SK-N-SH treated with all-trans-retinoic acid at 6 μM for 48 hours (cell line): ENCODE measurements at regions not wholly inside any gene's neighbourhood (a gene's known extent, or its start where the extent isn't known, plus 50 kb on each side); places are given as distances from the start of the nearest gene placed in this dataset.

Source experiments
- ATAC-seq: fragments of 200-7000 bp; cut with Tn5 transposase; 3 replicates; pipeline ENCODE4 v1.9.1; 2020; ENCODE audit warnings: mild to moderate bottlenecking, moderate library complexity
- BACH2 ChIP-seq: fragments of 250-450 bp; sonication (Bioruptor Pico); IDR thresholded peaks from 2 replicates; pipeline ENCODE4 v1.9.0; 2021; ENCODE audit warnings: mild to moderate bottlenecking, borderline replicate concordance
- CSDC2 ChIP-seq: fragments of 250-450 bp; sonication (Bioruptor Pico); IDR thresholded peaks from 2 replicates; pipeline ENCODE4 v1.5.0; 2020; ENCODE audit warnings: mild to moderate bottlenecking, moderate library complexity
- ESRRG ChIP-seq: fragments of 250-450 bp; sonication (Bioruptor Pico); IDR thresholded peaks from 2 replicates; pipeline ENCODE4 v1.6.1; 2021; ENCODE audit warnings: mild to moderate bottlenecking
- GLIS3 ChIP-seq: fragments of 250-450 bp; sonication (Bioruptor Pico); IDR thresholded peaks from 2 replicates; pipeline ENCODE4 v1.5.0; 2020; ENCODE audit warnings: mild to moderate bottlenecking, moderate library complexity
- ISL1 ChIP-seq: fragments of 250-450 bp; sonication (Bioruptor Pico); IDR thresholded peaks from 2 replicates; pipeline ENCODE4 v2.1.2; 2022; ENCODE audit warnings: mild to moderate bottlenecking, moderate library complexity
- OSR1 ChIP-seq: fragments of 250-450 bp; sonication (Bioruptor Pico); IDR thresholded peaks from 2 replicates; pipeline ENCODE4 v1.8.0; 2022; ENCODE audit warnings: moderate library complexity, mild to moderate bottlenecking, inconsistent platforms
- PPARA ChIP-seq: fragments of 250-450 bp; sonication (Bioruptor Pico); IDR thresholded peaks from 2 replicates; pipeline ENCODE4 v1.5.0; 2020; ENCODE audit warnings: mild to moderate bottlenecking, borderline replicate concordance
- RARB ChIP-seq: fragments of 250-450 bp; sonication (Bioruptor Pico); IDR thresholded peaks from 2 replicates; pipeline ENCODE4 v1.8.0; 2021; ENCODE audit warnings: mild to moderate bottlenecking, moderate library complexity
- SNAI2 ChIP-seq: fragments of 250-450 bp; sonication (Bioruptor Pico); IDR thresholded peaks from 2 replicates; pipeline ENCODE4 v1.5.0; 2020; ENCODE audit warnings: mild to moderate bottlenecking, moderate library complexity
- TCF4 ChIP-seq: fragments of 250-450 bp; sonication (Bioruptor Pico); IDR thresholded peaks from 2 replicates; pipeline ENCODE4 v1.8.0; 2021; ENCODE audit warnings: mild to moderate bottlenecking, moderate library complexity, borderline replicate concordance
- TOX ChIP-seq: fragments of 250-450 bp; sonication (Bioruptor Pico); IDR thresholded peaks from 2 replicates; pipeline ENCODE4 v1.8.0; 2021; ENCODE audit warnings: mild to moderate bottlenecking, moderate library complexity, borderline replicate concordance
- ZC3H10 ChIP-seq: fragments of 250-450 bp; sonication (Bioruptor Pico); IDR thresholded peaks from 2 replicates; pipeline ENCODE4 v1.5.1; 2021; ENCODE audit warnings: mild to moderate bottlenecking, moderate library complexity
- ZFP3 ChIP-seq: fragments of 250-450 bp; sonication (Bioruptor Pico); IDR thresholded peaks from 2 replicates; pipeline ENCODE4 v1.5.0; 2020; ENCODE audit warnings: mild to moderate bottlenecking, moderate library complexity
- ZFP30 ChIP-seq: fragments of 450-650 bp; formaldehyde crosslinking; IDR thresholded peaks from 2 replicates; pipeline ENCODE4 v1.5.0; 2022; ENCODE audit warnings: mild to moderate bottlenecking, moderate library complexity
- ZNF565 ChIP-seq: fragments of 450-650 bp; formaldehyde crosslinking; conservative IDR thresholded peaks from 2 replicates; pipeline ENCODE4 v1.5.0; 2020; ENCODE audit warnings: low read depth, mild to moderate bottlenecking, moderate library complexity
- ZNF70 ChIP-seq: fragments of 450-650 bp; formaldehyde crosslinking; IDR thresholded peaks from 2 replicates; pipeline ENCODE4 v1.5.0; 2020; ENCODE audit warnings: mild to moderate bottlenecking, moderate library complexity
- ZNF8 ChIP-seq: fragments of 450-650 bp; formaldehyde crosslinking; IDR thresholded peaks from 2 replicates; pipeline ENCODE4 v1.5.0; 2020; ENCODE audit warnings: mild to moderate bottlenecking, moderate library complexity
- TF ChIP-seq, protein P1 (sequence below): fragments of 250-450 bp; sonication (Bioruptor Pico); IDR thresholded peaks from 2 replicates; pipeline ENCODE4 v1.5.0; 2020; ENCODE audit warnings: mild to moderate bottlenecking, moderate library complexity
- TF ChIP-seq, protein P2 (sequence below): fragments of 250-450 bp; sonication (Bioruptor Pico); IDR thresholded peaks from 2 replicates; pipeline ENCODE4 v1.5.1; 2020; ENCODE audit warnings: low read depth, mild to moderate bottlenecking, moderate library complexity
- TF ChIP-seq, protein P3 (sequence below): fragments of 250-450 bp; sonication (Bioruptor Pico); IDR thresholded peaks from 2 replicates; pipeline ENCODE4 v1.8.0; 2021; ENCODE audit warnings: low read depth, mild to moderate bottlenecking, moderate library complexity, borderline replicate concordance
- TF ChIP-seq, protein P4 (sequence below): fragments of 250-450 bp; sonication (Bioruptor Pico); IDR thresholded peaks from 2 replicates; pipeline ENCODE4 v1.8.0; 2020; ENCODE audit warnings: mild to moderate bottlenecking, moderate library complexity, borderline replicate concordance
- TF ChIP-seq, protein P5 (sequence below): fragments of 250-450 bp; sonication (Bioruptor Pico); IDR thresholded peaks from 2 replicates; pipeline ENCODE4 v1.5.1; 2021; ENCODE audit warnings: mild to moderate bottlenecking, moderate library complexity

DNA sequence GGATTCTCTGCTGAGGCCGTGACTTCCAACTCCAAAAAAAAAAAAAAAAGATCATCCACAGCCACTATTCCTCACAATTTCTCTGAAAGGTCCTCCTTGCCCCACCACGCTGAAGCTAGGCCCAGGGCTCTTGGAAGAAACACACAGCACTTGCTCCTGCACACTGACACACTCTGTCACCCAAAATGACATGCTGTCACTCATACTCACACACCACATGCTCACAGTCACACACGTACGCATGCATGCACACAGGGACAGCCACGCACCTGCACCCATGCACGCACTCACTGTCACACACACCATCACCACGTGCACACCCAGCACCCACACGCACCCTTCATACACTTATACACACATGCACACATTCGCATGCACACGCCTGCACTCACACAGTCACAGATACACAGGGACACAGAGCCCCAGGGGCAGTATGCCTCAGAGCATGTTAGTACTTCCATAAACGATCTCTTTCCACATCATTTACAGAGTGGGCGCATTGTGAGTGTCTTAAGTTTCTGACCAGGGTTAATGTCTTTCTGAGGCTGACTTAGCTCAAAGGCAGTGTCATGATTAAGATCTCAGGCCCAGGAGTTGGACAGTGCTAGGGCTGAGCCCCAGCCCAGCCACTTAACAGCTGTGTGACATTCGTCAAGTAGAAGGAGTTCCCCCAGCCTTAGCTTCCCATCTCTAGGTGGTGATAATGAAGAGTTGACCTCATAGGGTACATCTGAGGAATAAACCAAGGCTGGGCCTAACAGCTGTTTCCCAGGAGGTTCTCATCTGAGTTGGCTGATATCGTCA, 93.4 kb downstream of the GLI2 start:
- no peak for TF ChIP-seq ESRRG
- TF ChIP-seq ZFP30 (CRISPR knock-in tag): no peak
- no peak for TF ChIP-seq OSR1 (CRISPR knock-in tag)
- TF ChIP-seq, protein P1, sequence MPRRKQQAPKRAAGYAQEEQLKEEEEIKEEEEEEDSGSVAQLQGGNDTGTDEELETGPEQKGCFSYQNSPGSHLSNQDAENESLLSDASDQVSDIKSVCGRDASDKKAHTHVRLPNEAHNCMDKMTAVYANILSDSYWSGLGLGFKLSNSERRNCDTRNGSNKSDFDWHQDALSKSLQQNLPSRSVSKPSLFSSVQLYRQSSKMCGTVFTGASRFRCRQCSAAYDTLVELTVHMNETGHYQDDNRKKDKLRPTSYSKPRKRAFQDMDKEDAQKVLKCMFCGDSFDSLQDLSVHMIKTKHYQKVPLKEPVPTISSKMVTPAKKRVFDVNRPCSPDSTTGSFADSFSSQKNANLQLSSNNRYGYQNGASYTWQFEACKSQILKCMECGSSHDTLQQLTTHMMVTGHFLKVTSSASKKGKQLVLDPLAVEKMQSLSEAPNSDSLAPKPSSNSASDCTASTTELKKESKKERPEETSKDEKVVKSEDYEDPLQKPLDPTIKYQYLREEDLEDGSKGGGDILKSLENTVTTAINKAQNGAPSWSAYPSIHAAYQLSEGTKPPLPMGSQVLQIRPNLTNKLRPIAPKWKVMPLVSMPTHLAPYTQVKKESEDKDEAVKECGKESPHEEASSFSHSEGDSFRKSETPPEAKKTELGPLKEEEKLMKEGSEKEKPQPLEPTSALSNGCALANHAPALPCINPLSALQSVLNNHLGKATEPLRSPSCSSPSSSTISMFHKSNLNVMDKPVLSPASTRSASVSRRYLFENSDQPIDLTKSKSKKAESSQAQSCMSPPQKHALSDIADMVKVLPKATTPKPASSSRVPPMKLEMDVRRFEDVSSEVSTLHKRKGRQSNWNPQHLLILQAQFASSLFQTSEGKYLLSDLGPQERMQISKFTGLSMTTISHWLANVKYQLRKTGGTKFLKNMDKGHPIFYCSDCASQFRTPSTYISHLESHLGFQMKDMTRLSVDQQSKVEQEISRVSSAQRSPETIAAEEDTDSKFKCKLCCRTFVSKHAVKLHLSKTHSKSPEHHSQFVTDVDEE (CRISPR knock-in tag): no peak
- TF ChIP-seq GLIS3: no peak
- no peak for TF ChIP-seq CSDC2 (CRISPR knock-in tag)
- no peak for ATAC-seq

DNA sequence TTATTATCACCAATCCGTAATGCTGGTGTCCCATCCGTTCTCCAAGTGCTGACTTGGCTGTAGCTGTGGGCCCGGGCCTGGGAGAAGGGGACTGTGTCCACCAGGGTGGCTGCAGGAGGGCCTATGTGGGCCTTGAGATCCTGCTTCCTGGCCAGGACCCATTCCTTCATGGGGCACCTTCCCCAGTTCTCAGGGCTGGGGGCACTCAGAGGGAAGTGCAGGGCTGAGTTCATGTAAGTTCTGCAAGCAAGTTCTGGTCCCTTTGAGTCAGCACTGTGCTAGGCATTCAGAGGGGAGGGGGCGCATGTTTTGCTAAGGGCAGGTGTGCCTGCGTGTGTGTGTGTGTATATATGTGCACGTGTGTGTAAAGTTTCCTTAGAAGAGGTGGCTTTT, 94.0 kb downstream of the GLI2 start:
- no peak for ATAC-seq
- no peak for TF ChIP-seq ESRRG
- no peak for TF ChIP-seq OSR1 (CRISPR knock-in tag)
- no peak for TF ChIP-seq TOX (CRISPR knock-in tag)
- TF ChIP-seq, all 23 proteins: peak for 0

DNA sequence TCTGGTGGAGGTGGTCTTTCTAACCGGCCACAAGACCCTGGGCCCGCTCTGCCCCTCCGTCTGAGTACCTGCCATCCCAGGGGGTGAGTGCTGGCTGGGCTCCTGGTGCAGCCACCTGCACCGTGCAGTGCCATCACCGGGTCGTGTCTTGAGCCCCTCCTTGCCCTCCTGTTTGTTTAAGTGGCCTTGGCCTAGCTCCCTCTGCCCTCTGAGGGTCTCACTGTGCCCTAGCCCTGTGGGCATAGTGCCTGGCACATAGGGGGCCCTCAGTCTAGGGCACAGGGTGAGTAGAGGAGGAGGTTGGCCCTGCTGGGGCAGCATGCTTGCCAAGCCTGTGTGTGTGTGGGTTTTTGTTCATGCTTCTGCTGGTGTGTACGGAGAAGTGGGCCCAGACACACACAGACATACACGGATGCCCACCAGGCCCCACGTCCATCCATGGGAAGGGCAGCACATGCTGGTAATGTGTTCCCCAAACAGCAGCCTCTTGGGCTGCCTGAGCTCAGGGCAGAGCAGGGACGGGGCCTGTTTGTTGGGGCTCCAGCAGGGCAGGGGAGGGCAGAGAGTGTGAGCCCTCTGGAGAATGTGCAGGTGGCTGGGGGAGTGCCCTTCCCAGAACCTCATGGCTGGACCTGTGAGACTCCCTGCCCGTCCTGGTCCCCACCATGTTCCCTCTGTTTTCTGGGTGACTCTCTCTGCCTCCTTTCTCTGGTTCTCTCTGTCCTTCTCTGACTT, 94.6 kb downstream of the GLI2 start:
- no peak for ATAC-seq
- TF ChIP-seq ZNF565 (CRISPR knock-in tag) (no peak), ZFP3 (CRISPR knock-in tag) (no peak), SNAI2 (CRISPR knock-in tag) (no peak), RARB (CRISPR knock-in tag) (no peak), TOX (CRISPR knock-in tag) (no peak), ISL1 (CRISPR knock-in tag) (no peak), BACH2 (no peak), ZNF8 (CRISPR knock-in tag) (no peak), ZC3H10 (CRISPR knock-in tag) (no peak), ZNF70 (CRISPR knock-in tag) (no peak), CSDC2 (CRISPR knock-in tag) (no peak), ZFP30 (CRISPR knock-in tag) (no peak), TCF4 (CRISPR knock-in tag) (no peak), PPARA (no peak), GLIS3 (no peak)
- TF ChIP-seq, protein P2, sequence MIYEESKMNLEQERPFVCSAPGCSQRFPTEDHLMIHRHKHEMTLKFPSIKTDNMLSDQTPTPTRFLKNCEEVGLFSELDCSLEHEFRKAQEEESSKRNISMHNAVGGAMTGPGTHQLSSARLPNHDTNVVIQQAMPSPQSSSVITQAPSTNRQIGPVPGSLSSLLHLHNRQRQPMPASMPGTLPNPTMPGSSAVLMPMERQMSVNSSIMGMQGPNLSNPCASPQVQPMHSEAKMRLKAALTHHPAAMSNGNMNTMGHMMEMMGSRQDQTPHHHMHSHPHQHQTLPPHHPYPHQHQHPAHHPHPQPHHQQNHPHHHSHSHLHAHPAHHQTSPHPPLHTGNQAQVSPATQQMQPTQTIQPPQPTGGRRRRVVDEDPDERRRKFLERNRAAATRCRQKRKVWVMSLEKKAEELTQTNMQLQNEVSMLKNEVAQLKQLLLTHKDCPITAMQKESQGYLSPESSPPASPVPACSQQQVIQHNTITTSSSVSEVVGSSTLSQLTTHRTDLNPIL (CRISPR knock-in tag): no peak
- TF ChIP-seq, protein P3, sequence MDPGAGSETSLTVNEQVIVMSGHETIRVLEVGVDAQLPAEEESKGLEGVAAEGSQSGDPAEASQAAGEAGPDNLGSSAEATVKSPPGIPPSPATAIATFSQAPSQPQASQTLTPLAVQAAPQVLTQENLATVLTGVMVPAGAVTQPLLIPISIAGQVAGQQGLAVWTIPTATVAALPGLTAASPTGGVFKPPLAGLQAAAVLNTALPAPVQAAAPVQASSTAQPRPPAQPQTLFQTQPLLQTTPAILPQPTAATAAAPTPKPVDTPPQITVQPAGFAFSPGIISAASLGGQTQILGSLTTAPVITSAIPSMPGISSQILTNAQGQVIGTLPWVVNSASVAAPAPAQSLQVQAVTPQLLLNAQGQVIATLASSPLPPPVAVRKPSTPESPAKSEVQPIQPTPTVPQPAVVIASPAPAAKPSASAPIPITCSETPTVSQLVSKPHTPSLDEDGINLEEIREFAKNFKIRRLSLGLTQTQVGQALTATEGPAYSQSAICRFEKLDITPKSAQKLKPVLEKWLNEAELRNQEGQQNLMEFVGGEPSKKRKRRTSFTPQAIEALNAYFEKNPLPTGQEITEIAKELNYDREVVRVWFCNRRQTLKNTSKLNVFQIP (CRISPR knock-in tag): no peak
- TF ChIP-seq, protein P4, sequence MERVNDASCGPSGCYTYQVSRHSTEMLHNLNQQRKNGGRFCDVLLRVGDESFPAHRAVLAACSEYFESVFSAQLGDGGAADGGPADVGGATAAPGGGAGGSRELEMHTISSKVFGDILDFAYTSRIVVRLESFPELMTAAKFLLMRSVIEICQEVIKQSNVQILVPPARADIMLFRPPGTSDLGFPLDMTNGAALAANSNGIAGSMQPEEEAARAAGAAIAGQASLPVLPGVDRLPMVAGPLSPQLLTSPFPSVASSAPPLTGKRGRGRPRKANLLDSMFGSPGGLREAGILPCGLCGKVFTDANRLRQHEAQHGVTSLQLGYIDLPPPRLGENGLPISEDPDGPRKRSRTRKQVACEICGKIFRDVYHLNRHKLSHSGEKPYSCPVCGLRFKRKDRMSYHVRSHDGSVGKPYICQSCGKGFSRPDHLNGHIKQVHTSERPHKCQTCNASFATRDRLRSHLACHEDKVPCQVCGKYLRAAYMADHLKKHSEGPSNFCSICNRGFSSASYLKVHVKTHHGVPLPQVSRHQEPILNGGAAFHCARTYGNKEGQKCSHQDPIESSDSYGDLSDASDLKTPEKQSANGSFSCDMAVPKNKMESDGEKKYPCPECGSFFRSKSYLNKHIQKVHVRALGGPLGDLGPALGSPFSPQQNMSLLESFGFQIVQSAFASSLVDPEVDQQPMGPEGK: no peak
- TF ChIP-seq, protein P1 (CRISPR knock-in tag): no peak
- TF ChIP-seq, protein P5, sequence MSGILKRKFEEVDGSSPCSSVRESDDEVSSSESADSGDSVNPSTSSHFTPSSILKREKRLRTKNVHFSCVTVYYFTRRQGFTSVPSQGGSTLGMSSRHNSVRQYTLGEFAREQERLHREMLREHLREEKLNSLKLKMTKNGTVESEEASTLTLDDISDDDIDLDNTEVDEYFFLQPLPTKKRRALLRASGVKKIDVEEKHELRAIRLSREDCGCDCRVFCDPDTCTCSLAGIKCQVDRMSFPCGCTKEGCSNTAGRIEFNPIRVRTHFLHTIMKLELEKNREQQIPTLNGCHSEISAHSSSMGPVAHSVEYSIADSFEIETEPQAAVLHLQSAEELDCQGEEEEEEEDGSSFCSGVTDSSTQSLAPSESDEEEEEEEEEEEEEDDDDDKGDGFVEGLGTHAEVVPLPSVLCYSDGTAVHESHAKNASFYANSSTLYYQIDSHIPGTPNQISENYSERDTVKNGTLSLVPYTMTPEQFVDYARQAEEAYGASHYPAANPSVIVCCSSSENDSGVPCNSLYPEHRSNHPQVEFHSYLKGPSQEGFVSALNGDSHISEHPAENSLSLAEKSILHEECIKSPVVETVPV: no peak
